Neuronal stem cell (in vitro differentiated cells): ENCODE measurements at regions not wholly inside any gene's neighbourhood (a gene's known extent, or its start where the extent isn't known, plus 50 kb on each side); places are given as distances from the start of the nearest gene placed in this dataset.

Source experiments
- DNase-seq: peaks from one replicate; pipeline ENCODE4 v3.0.0-alpha.2; 2013; ENCODE audit warnings: low spot score
- H2AFZ ChIP-seq: one replicate; pipeline ENCODE4 v1.6.1; 2013; ENCODE audit warnings: mild to moderate bottlenecking, low read length, inconsistent platforms
- H2AK5ac ChIP-seq: 2 replicates; pipeline ENCODE4 v1.6.1; 2013; ENCODE audit warnings: low read depth, mild to moderate bottlenecking, inconsistent platforms, low read length, moderate library complexity, mixed read lengths
- H2BK120ac ChIP-seq: 2 replicates; pipeline ENCODE4 v1.6.1; 2013; ENCODE audit warnings: low read depth, mild to moderate bottlenecking, inconsistent platforms, low read length, moderate library complexity, mixed read lengths
- H2BK12ac ChIP-seq: one replicate; pipeline ENCODE4 v1.6.1; 2013; ENCODE audit warnings: low read length, inconsistent platforms
- H2BK15ac ChIP-seq: 2 replicates; pipeline ENCODE4 v1.6.1; 2013; ENCODE audit warnings: mild to moderate bottlenecking, low read length, inconsistent platforms, mixed read lengths
- H2BK5ac ChIP-seq: one replicate; pipeline ENCODE4 v1.6.1; 2013; ENCODE audit warnings: inconsistent platforms, mild to moderate bottlenecking, low read length, moderate library complexity
- H3K14ac ChIP-seq: one replicate; pipeline ENCODE4 v1.6.1; 2013; ENCODE audit warnings: low read length, inconsistent platforms
- H3K18ac ChIP-seq: 2 replicates; pipeline ENCODE4 v1.6.1; 2013; ENCODE audit warnings: low read length, inconsistent platforms
- H3K23ac ChIP-seq: 2 replicates; pipeline ENCODE4 v1.6.1; 2013; ENCODE audit warnings: low read depth, mild to moderate bottlenecking, mixed read lengths, low read length, inconsistent platforms; ENCODE audit not compliant: poor library complexity
- H3K27ac ChIP-seq: replicated peaks from 3 replicates; pipeline ENCODE4 v1.5.1; 2013; ENCODE audit warnings: low read length, inconsistent platforms
- H3K27me3 ChIP-seq, 3 experiments: 2 replicates each; pipeline ENCODE4 v1.6.1; 2013; ENCODE audit warnings: low read length in 3 of 3, mild to moderate bottlenecking in 2 of 3, inconsistent platforms in 1 of 3, low read depth in 1 of 3, mixed read lengths in 1 of 3, moderate library complexity in 1 of 3; ENCODE audit not compliant: control insufficient read depth in 3 of 3, insufficient read depth in 3 of 3
- H3K36me3 ChIP-seq, 2 donors: replicated peaks in 1 of 2; 2 replicates each; pipeline ENCODE4 v1.6.1; 2013; ENCODE audit warnings: low read length in 2 of 2; ENCODE audit not compliant: control insufficient read depth in 2 of 2, insufficient read depth in 2 of 2
- H3K4ac ChIP-seq: 2 replicates; pipeline ENCODE4 v1.6.1; 2013; ENCODE audit warnings: inconsistent platforms, mild to moderate bottlenecking, low read length, moderate library complexity
- H3K4me1 ChIP-seq, 2 donors: 1 replicate in 1 of 2; 2 replicates in 1 of 2; pipeline ENCODE4 v1.6.1; 2013; ENCODE audit warnings: low read length in 2 of 2, low read depth in 1 of 2; ENCODE audit not compliant: control insufficient read depth in 2 of 2, insufficient read depth in 1 of 2
- H3K4me2 ChIP-seq: one replicate; pipeline ENCODE4 v1.6.1; 2013; ENCODE audit warnings: mild to moderate bottlenecking, low read length, inconsistent platforms; ENCODE audit not compliant: insufficient read depth, poor library complexity, severe bottlenecking
- H3K4me3 ChIP-seq, 2 donors: 2 replicates each; pipeline ENCODE4 v1.5.1; 2013; ENCODE audit warnings: low read length in 2 of 2, mild to moderate bottlenecking in 2 of 2, inconsistent platforms in 1 of 2, moderate library complexity in 1 of 2
- H3K79me1 ChIP-seq: one replicate; pipeline ENCODE4 v1.6.1; 2013; ENCODE audit warnings: low read depth, mild to moderate bottlenecking, inconsistent platforms, low read length, moderate library complexity
- H3K9ac ChIP-seq: one replicate; pipeline ENCODE4 v1.6.1; 2013; ENCODE audit warnings: mild to moderate bottlenecking, low read depth, low read length, inconsistent platforms; ENCODE audit not compliant: poor library complexity
- H3K9me3 ChIP-seq, 2 donors: replicated peaks in 1 of 2; 2 replicates each; pipeline versions ENCODE3 to v1.6.1; 2013; ENCODE audit warnings: low read length in 2 of 2, mild to moderate bottlenecking in 2 of 2, inconsistent platforms in 1 of 2, low read depth in 1 of 2, mixed read lengths in 1 of 2, moderate library complexity in 1 of 2; ENCODE audit not compliant: control insufficient read depth in 2 of 2, insufficient read depth in 1 of 2
- H4K8ac ChIP-seq: one replicate; pipeline ENCODE4 v1.6.1; 2013; ENCODE audit warnings: low read depth, mild to moderate bottlenecking, inconsistent platforms, low read length, moderate library complexity
- H4K91ac ChIP-seq: one replicate; pipeline ENCODE4 v1.6.1; 2013; ENCODE audit warnings: low read length, low read depth, mild to moderate bottlenecking, inconsistent platforms; ENCODE audit not compliant: poor library complexity
- WGBS, 2 donors: extraction: QIAGEN DNeasy Blood & Tissue Kit; methylation state at CpG; one replicate each; pipeline ENCODE4 v1.1.7; 2013; ENCODE audit warnings: missing lambda C conversion rate in 2 of 2, mixed read lengths in 1 of 2; ENCODE audit not compliant: insufficient read length in 2 of 2, insufficient replicate concordance in 1 of 2; ENCODE audit errors: extremely low coverage in 2 of 2; 5-methylcytosine and 5-hydroxymethylcytosine counted together

DNA sequence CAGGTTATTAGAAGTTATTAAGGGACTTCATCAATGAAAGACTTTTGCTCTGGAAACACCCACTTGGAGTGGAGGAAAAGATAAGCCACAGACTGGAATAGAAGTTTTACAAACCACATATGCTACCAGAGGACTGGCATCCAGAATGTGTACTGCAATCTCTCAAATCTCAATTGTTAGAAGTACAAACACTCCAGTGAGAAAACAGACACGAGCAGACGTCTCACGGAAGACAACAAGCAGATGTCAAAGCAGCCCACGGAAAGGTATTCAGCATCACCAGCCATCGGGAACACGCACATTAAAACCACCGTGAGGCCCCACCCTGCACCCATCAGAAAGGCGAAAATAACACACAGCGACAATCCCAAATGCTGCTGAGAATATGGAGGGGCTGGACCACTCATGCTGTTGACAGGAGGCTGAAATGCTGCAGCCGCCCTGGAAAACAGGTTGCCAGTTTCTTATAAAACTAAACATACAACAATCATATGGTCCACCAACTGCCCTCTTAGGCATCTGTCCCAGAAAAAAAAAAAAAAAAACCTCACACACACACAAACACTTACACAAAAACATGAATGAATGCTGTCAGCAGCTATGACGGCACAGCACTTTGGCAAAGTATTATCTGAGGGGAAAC lies 131.9 kb upstream of the SFSWAP start:
- H3K9me3 ChIP-seq, result peaks cover 0 to 4% of the 10 kb centered on the region in 2 donors
- no peak overlapping the region for H2BK12ac ChIP-seq
- peaks cover 1% of the 10 kb centered on the region for H3K79me1 ChIP-seq
- H2AK5ac ChIP-seq, result no peak overlapping the region
- no peak overlapping the region for H3K18ac ChIP-seq
- peaks cover 12 to 38% of the 10 kb centered on the region in 2 donors for H3K4me1 ChIP-seq
- H3K4ac ChIP-seq, result no peak overlapping the region
- no peaks in the 10 kb centered on the region for H3K36me3 ChIP-seq
- H4K8ac ChIP-seq, result no peak overlapping the region
- no peak overlapping the region for H2BK120ac ChIP-seq
- H3K27me3 ChIP-seq, result peaks cover 0 to 2% (median 0%) of the 10 kb centered on the region in 3 experiments
- no peak overlapping the region for H2BK15ac ChIP-seq
- H2BK5ac ChIP-seq, result no peak overlapping the region
- no peak overlapping the region for H4K91ac ChIP-seq
- no peak overlapping the region for H3K27ac ChIP-seq
- no peak overlapping the region for H3K4me3 ChIP-seq
- DNase-seq, result no peak
- H2AFZ ChIP-seq, result no peak overlapping the region
- H3K14ac ChIP-seq, result no peak overlapping the region
- H3K9ac ChIP-seq, result no peak overlapping the region
- H3K23ac ChIP-seq, result no peak overlapping the region
- H3K4me2 ChIP-seq, result no peak overlapping the region
- no CpG with 5 or more reads among the region's 11 CpGs for WGBS, 2 donors

DNA sequence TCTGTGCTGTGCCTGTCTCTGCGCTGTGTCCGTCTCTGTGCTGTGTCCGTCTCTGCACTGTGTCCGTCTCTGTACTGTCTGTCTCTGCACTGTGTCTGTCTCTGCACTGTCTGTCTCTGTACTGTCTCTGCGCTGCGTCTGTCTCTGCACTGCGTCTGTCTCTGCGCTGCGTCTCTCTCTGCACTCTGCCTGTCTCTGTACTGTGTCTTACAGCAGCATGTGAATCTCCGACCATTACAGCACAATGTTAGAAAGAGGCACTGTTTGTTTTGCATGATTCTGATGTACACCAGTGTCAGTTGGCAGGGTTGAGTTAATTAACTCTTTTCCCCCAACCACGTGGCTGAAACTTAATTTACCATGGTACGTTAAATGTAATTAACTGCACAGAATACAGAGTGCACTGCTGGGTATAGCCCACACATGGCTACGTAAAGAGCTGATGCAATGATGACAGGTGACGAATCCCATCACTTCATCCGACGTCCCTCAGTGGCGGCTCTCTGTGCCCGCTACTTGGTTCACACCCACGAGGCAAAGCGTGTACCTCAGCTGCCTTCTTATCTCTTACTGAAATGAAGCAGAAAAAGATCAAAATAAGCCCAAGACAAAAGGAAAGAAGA lies 127.7 kb upstream of the SFSWAP start:
- no CpG with 5 or more reads among the region's 20 CpGs for WGBS, 2 donors
- H3K18ac ChIP-seq, result peak overlapping the region; percentile 76
- H2BK12ac ChIP-seq, result no peak overlapping the region
- H2AFZ ChIP-seq, result no peak overlapping the region
- peaks cover 0 to 2% (median 0%) of the 10 kb centered on the region in 3 experiments for H3K27me3 ChIP-seq
- H3K27ac ChIP-seq, result no peak overlapping the region
- peak overlapping the region in 1 of 2 donors; percentile 62 for H3K4me3 ChIP-seq
- H3K4me2 ChIP-seq, result no peak overlapping the region
- H3K14ac ChIP-seq, result peak overlapping the region; percentile 84
- no peak overlapping the region for H3K4ac ChIP-seq
- peak overlapping the region; percentile 91 for H2BK15ac ChIP-seq
- H4K91ac ChIP-seq, result no peak overlapping the region
- peaks cover 1% of the 10 kb centered on the region for H3K79me1 ChIP-seq
- DNase-seq, result no peak
- H3K4me1 ChIP-seq, result peaks cover 5 to 17% of the 10 kb centered on the region in 2 donors
- peak overlapping the region; percentile 45 for H4K8ac ChIP-seq
- H2BK5ac ChIP-seq, result no peak overlapping the region
- H2BK120ac ChIP-seq, result no peak overlapping the region
- peak overlapping the region; percentile 63 for H2AK5ac ChIP-seq
- H3K9me3 ChIP-seq, result peaks cover 2 to 5% of the 10 kb centered on the region in 2 donors
- peak overlapping the region; percentile 93 for H3K23ac ChIP-seq
- H3K36me3 ChIP-seq, result no peaks in the 10 kb centered on the region
- H3K9ac ChIP-seq, result peak overlapping the region; percentile 77

DNA sequence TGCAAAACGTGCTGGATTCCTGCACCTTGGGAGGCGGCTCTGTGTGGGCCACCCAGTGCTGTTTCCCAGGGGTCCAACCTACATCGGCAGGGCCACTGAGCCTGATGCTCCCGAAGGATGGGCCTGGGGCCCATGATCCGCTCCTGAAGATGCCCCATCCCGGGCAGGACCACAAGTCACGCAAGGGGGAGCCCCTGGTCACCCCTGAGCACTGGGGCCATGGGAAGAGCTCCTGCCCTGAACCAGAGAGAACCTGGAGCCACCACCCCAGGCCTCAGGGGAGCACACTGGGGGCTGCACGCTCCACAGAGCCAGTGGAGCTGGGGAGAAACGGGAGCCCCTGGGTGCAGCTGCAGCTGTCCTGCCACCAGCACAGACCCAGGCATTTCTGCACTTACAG lies 124.6 kb upstream of the SFSWAP start:
- H3K27ac ChIP-seq, result no peak overlapping the region
- H3K9me3 ChIP-seq, result peaks cover 2 to 5% of the 10 kb centered on the region in 2 donors
- WGBS, 2 donors, result no CpG with 5 or more reads among the region's 9 CpGs

GRCh38 chr12:131586761-131587160 lies 124.1 kb upstream of the SFSWAP start:
- no peak overlapping the region for H3K4me2 ChIP-seq
- H3K4ac ChIP-seq, result no peak overlapping the region
- H2AK5ac ChIP-seq, result no peak overlapping the region
- no peaks in the 10 kb centered on the region for H3K36me3 ChIP-seq
- WGBS, 2 donors, result no CpG with 5 or more reads among the region's 3 CpGs
- H3K9ac ChIP-seq, result no peak overlapping the region
- H3K9me3 ChIP-seq, result peaks cover 2 to 5% of the 10 kb centered on the region in 2 donors
- H3K4me1 ChIP-seq, result peaks cover 9 to 29% of the 10 kb centered on the region in 2 donors
- H2BK5ac ChIP-seq, result no peak overlapping the region
- peak overlapping the region; percentile 51 for H3K14ac ChIP-seq
- no peak overlapping the region for H3K27ac ChIP-seq
- no peak for DNase-seq
- H4K91ac ChIP-seq, result no peak overlapping the region
- no peak overlapping the region for H3K4me3 ChIP-seq
- no peak overlapping the region for H2BK15ac ChIP-seq
- no peak overlapping the region for H2BK12ac ChIP-seq
- H3K79me1 ChIP-seq, result peaks cover 1% of the 10 kb centered on the region
- no peak overlapping the region for H2BK120ac ChIP-seq
- H3K27me3 ChIP-seq, result peaks cover 0 to 2% (median 0%) of the 10 kb centered on the region in 3 experiments
- H4K8ac ChIP-seq, result no peak overlapping the region
- H3K18ac ChIP-seq, result peak overlapping the region; percentile 75
- no peak overlapping the region for H3K23ac ChIP-seq
- no peak overlapping the region for H2AFZ ChIP-seq

More for the DNA sequence above, 124.6 kb upstream of the SFSWAP start:
- peak overlapping the region; percentile 67 for H2BK120ac ChIP-seq
- H3K4ac ChIP-seq, result no peak overlapping the region
- H3K27me3 ChIP-seq, result peaks cover 0 to 2% (median 0%) of the 10 kb centered on the region in 3 experiments
- H3K18ac ChIP-seq, result peak overlapping the region; percentile 57
- peaks cover 9 to 29% of the 10 kb centered on the region in 2 donors for H3K4me1 ChIP-seq
- peak overlapping the region in 1 of 2 donors; percentile 44 for H3K4me3 ChIP-seq
- no peak overlapping the region for H4K91ac ChIP-seq
- no peak overlapping the region for H2BK12ac ChIP-seq
- no peak overlapping the region for H2BK15ac ChIP-seq
- H2AK5ac ChIP-seq, result no peak overlapping the region
- no peak overlapping the region for H3K9ac ChIP-seq
- no peak overlapping the region for H3K4me2 ChIP-seq
- peaks cover 1% of the 10 kb centered on the region for H3K79me1 ChIP-seq
- peak overlapping the region; percentile 85 for H3K23ac ChIP-seq
- no peaks in the 10 kb centered on the region for H3K36me3 ChIP-seq
- H2AFZ ChIP-seq, result no peak overlapping the region
- H2BK5ac ChIP-seq, result no peak overlapping the region
- H3K14ac ChIP-seq, result no peak overlapping the region
- no peak for DNase-seq
- no peak overlapping the region for H4K8ac ChIP-seq
